Neuron (in vitro differentiated cells): ENCODE measurements at regions not wholly inside any gene's neighbourhood (a gene's known extent, or its start where the extent isn't known, plus 50 kb on each side); places are given as distances from the start of the nearest gene placed in this dataset.

Source experiments
- H2AFZ ChIP-seq: one replicate; pipeline ENCODE4 v1.6.1; 2013; ENCODE audit warnings: low read depth, mild to moderate bottlenecking, inconsistent platforms, low read length, moderate library complexity
- H3K27me3 ChIP-seq: one replicate; pipeline ENCODE4 v1.6.1; 2013; ENCODE audit warnings: low read length; ENCODE audit not compliant: insufficient read depth
- H3K36me3 ChIP-seq: one replicate; pipeline ENCODE4 v1.6.1; 2013; ENCODE audit warnings: low read length; ENCODE audit not compliant: insufficient read depth
- H3K4me1 ChIP-seq: one replicate; pipeline ENCODE4 v1.6.1; 2013; ENCODE audit warnings: low read length; ENCODE audit not compliant: insufficient read depth
- H3K4me3 ChIP-seq: 2 replicates; pipeline ENCODE4 v1.5.1; 2013; ENCODE audit warnings: mild to moderate bottlenecking, low read length, moderate library complexity
- H3K9me3 ChIP-seq: one replicate; pipeline ENCODE4 v1.6.1; 2013; ENCODE audit warnings: low read length

- H3K4me3 ChIP-seq = no peak overlapping the region
- H3K36me3 ChIP-seq = no peaks in the 10 kb centered on the region
- no peaks in the 10 kb centered on the region for H3K4me1 ChIP-seq
- H3K9me3 ChIP-seq = no peaks in the 10 kb centered on the region
- no peak overlapping the region for H2AFZ ChIP-seq
- H3K27me3 ChIP-seq = no peaks in the 10 kb centered on the region
These were observed 248.4 kb downstream of the HHIPL2 start for GRCh38 chr1:222299524-222299923.

GRCh38 chr1:222290866-222291265 lies 257.0 kb downstream of the HHIPL2 start:
- no peaks in the 10 kb centered on the region for H3K27me3 ChIP-seq
- no peaks in the 10 kb centered on the region for H3K9me3 ChIP-seq
- H3K4me3 ChIP-seq = no peak overlapping the region
- no peaks in the 10 kb centered on the region for H3K36me3 ChIP-seq
- H3K4me1 ChIP-seq = no peaks in the 10 kb centered on the region
- no peak overlapping the region for H2AFZ ChIP-seq

GRCh38 chr1:222288053-222288452 lies 259.9 kb downstream of the HHIPL2 start:
- Histone ChIP-seq H2AFZ (no peak overlapping the region), H3K4me1 (no peaks in the 10 kb centered on the region), H3K27me3 (no peaks in the 10 kb centered on the region), H3K4me3 (no peak overlapping the region), H3K36me3 (no peaks in the 10 kb centered on the region), H3K9me3 (no peaks in the 10 kb centered on the region)

GRCh38 chr1:222286011-222286410 lies 261.9 kb downstream of the HHIPL2 start:
- no peaks in the 10 kb centered on the region for H3K27me3 ChIP-seq
- H2AFZ ChIP-seq = no peak overlapping the region
- no peaks in the 10 kb centered on the region for H3K4me1 ChIP-seq
- H3K4me3 ChIP-seq = no peak overlapping the region
- no peaks in the 10 kb centered on the region for H3K9me3 ChIP-seq
- H3K36me3 ChIP-seq = no peaks in the 10 kb centered on the region

GRCh38 chr1:222285526-222285925 lies 262.4 kb downstream of the HHIPL2 start:
- Histone ChIP-seq H3K9me3 (no peaks in the 10 kb centered on the region), H3K36me3 (no peaks in the 10 kb centered on the region), H3K27me3 (no peaks in the 10 kb centered on the region), H3K4me3 (no peak overlapping the region), H3K4me1 (no peaks in the 10 kb centered on the region), H2AFZ (no peak overlapping the region)

GRCh38 chr1:222284466-222284865 lies 263.4 kb downstream of the HHIPL2 start:
- Histone ChIP-seq H2AFZ (no peak overlapping the region), H3K36me3 (no peaks in the 10 kb centered on the region), H3K9me3 (no peaks in the 10 kb centered on the region), H3K4me1 (no peaks in the 10 kb centered on the region), H3K27me3 (no peaks in the 10 kb centered on the region), H3K4me3 (no peak overlapping the region)

GRCh38 chr1:222283147-222283768 lies 264.6 kb downstream of the HHIPL2 start:
- no peak overlapping the region for H3K4me3 ChIP-seq
- no peaks in the 10 kb centered on the region for H3K9me3 ChIP-seq
- no peaks in the 10 kb centered on the region for H3K36me3 ChIP-seq

GRCh38 chr1:222279591-222279990 lies 268.3 kb downstream of the HHIPL2 start:
- Histone ChIP-seq H2AFZ (no peak overlapping the region), H3K27me3 (no peaks in the 10 kb centered on the region), H3K9me3 (no peaks in the 10 kb centered on the region), H3K4me1 (no peaks in the 10 kb centered on the region), H3K36me3 (no peaks in the 10 kb centered on the region), H3K4me3 (no peak overlapping the region)

More at GRCh38 chr1:222283147-222283768, 264.6 kb downstream of the HHIPL2 start:
- H3K27me3 ChIP-seq = no peaks in the 10 kb centered on the region
- no peak overlapping the region for H2AFZ ChIP-seq
- no peaks in the 10 kb centered on the region for H3K4me1 ChIP-seq

GRCh38 chr1:222278501-222278900 lies 269.4 kb downstream of the HHIPL2 start:
- no peaks in the 10 kb centered on the region for H3K4me1 ChIP-seq
- H3K36me3 ChIP-seq = no peaks in the 10 kb centered on the region

GRCh38 chr1:222275729-222276465 lies 272.0 kb downstream of the HHIPL2 start:
- Histone ChIP-seq H2AFZ (no peak overlapping the region), H3K27me3 (no peaks in the 10 kb centered on the region), H3K4me3 (no peak overlapping the region), H3K36me3 (no peaks in the 10 kb centered on the region), H3K4me1 (no peaks in the 10 kb centered on the region), H3K9me3 (no peaks in the 10 kb centered on the region)

More at GRCh38 chr1:222278501-222278900, 269.4 kb downstream of the HHIPL2 start:
- H3K9me3 ChIP-seq = no peaks in the 10 kb centered on the region
- H2AFZ ChIP-seq = no peak overlapping the region
- no peaks in the 10 kb centered on the region for H3K27me3 ChIP-seq
- H3K4me3 ChIP-seq = no peak overlapping the region

- Histone ChIP-seq H3K9me3 (no peaks in the 10 kb centered on the region), H3K27me3 (no peaks in the 10 kb centered on the region), H2AFZ (no peak overlapping the region), H3K4me3 (no peak overlapping the region), H3K4me1 (no peaks in the 10 kb centered on the region), H3K36me3 (no peaks in the 10 kb centered on the region)
These were observed 272.7 kb downstream of the HHIPL2 start for GRCh38 chr1:222275001-222275728.

GRCh38 chr1:222266223-222267196 lies 281.4 kb downstream of the HHIPL2 start:
- H3K27me3 ChIP-seq = no peaks in the 10 kb centered on the region
- no peaks in the 10 kb centered on the region for H3K9me3 ChIP-seq
- H3K36me3 ChIP-seq = no peaks in the 10 kb centered on the region
- no peaks in the 10 kb centered on the region for H3K4me1 ChIP-seq
- no peak overlapping the region for H3K4me3 ChIP-seq
- no peak overlapping the region for H2AFZ ChIP-seq
